GM06990 (cell line): ENCODE measurements at regions not wholly inside any gene's neighbourhood (a gene's known extent, or its start where the extent isn't known, plus 50 kb on each side); places are given as distances from the start of the nearest gene placed in this dataset.
"Not testable (repeated sequence)": the region's sequence is repeated elsewhere in the genome, so short reads cannot be mapped to it uniquely, and the experiment has no call there.

ENCODE experiments used
- DNase-seq: peaks from one replicate; pipeline ENCODE4 v3.0.0-alpha.2; 2011; ENCODE audit not compliant: insufficient read length; ENCODE audit errors: extremely low read depth
- H3K27me3 ChIP-seq: replicated peaks from 2 replicates; pipeline ENCODE4 v1.6.0; 2011; ENCODE audit warnings: low read length; ENCODE audit not compliant: control insufficient read depth, insufficient read depth
- H3K36me3 ChIP-seq: 2 replicates; pipeline ENCODE4 v1.5.1; 2011; ENCODE audit warnings: low read length; ENCODE audit not compliant: control insufficient read depth, insufficient read depth
- H3K4me3 ChIP-seq: replicated peaks from 2 replicates; pipeline ENCODE4 v1.5.1; 2011; ENCODE audit warnings: low read depth, mild to moderate bottlenecking, control low read depth, low read length
- CTCF ChIP-seq: IDR thresholded peaks from 2 replicates; pipeline ENCODE4 v1.5.1; 2011; ENCODE audit warnings: low read length, control low read depth, mild to moderate bottlenecking, inconsistent platforms; ENCODE audit not compliant: insufficient read depth, poor library complexity, severe bottlenecking

- DNase-seq = no peak
- Histone ChIP-seq H3K4me3 (no peak overlapping the region), H3K27me3 (no peaks in the 10 kb centered on the region; the same call in 1 of the 2 replicates), H3K36me3 (no peaks in the 10 kb centered on the region)
- TF ChIP-seq CTCF = no peak
Observed at GRCh38 chr17:33572615-33573014, 279.5 kb upstream of the ASIC2 start.

GRCh38 chr17:33574942-33575445 is 281.9 kb upstream of the ASIC2 start:
- H3K4me3 ChIP-seq = no peak overlapping the region
- no peak for TF ChIP-seq CTCF
- H3K27me3 ChIP-seq = no peaks in the 10 kb centered on the region; the same call in 1 of the 2 replicates
- H3K36me3 ChIP-seq = no peaks in the 10 kb centered on the region
- no peak for DNase-seq

GRCh38 chr17:33579740-33580139 is 286.6 kb upstream of the ASIC2 start:
- not testable (repeated sequence) for H3K4me3 ChIP-seq, H3K36me3 ChIP-seq, DNase-seq, H3K27me3 ChIP-seq

- H3K36me3 ChIP-seq = no peaks in the 10 kb centered on the region
- H3K4me3 ChIP-seq = no peak overlapping the region
- no peak for DNase-seq
- H3K27me3 ChIP-seq = no peaks in the 10 kb centered on the region; the same call in 1 of the 2 replicates
- TF ChIP-seq CTCF = no peak
Observed at GRCh38 chr17:33580215-33580614, 287.1 kb upstream of the ASIC2 start.

GRCh38 chr17:33582661-33583060 is 289.6 kb upstream of the ASIC2 start:
- H3K27me3 ChIP-seq = no peaks in the 10 kb centered on the region; the same call in 1 of the 2 replicates
- H3K36me3 ChIP-seq = no peaks in the 10 kb centered on the region
- H3K4me3 ChIP-seq = no peak overlapping the region
- no peak for DNase-seq
- no peak for TF ChIP-seq CTCF

- no peak for DNase-seq
- TF ChIP-seq CTCF = no peak
- Histone ChIP-seq H3K27me3 (no peaks in the 10 kb centered on the region), H3K4me3 (no peak overlapping the region), H3K36me3 (no peaks in the 10 kb centered on the region)
Observed at GRCh38 chr17:33583518-33584417, 290.7 kb upstream of the ASIC2 start.
